Loucy (cell line): ENCODE measurements at regions not wholly inside any gene's neighbourhood (a gene's known extent, or its start where the extent isn't known, plus 50 kb on each side); places are given as distances from the start of the nearest gene placed in this dataset.

ENCODE experiments used
- CTCF ChIP-seq: fragments of 200-600 bp; sonication (generic); conservative IDR thresholded peaks from 2 replicates; pipeline ENCODE4 v1.5.1; 2014; ENCODE audit warnings: mild to moderate bottlenecking, antibody characterized with exemption, low read length
- EZH2phosphoT487 ChIP-seq: fragments of 200-600 bp; IDR thresholded peaks from 2 replicates; pipeline ENCODE4 v1.6.1; 2018; ENCODE audit warnings: antibody characterized with exemption, mild to moderate bottlenecking, moderate library complexity, borderline replicate concordance

GRCh38 chr5:83839256-83839655, 118.6 kb upstream of the HAPLN1 start:
- TF ChIP-seq CTCF (no peak), EZH2phosphoT487 (no peak)
